ENCODE measurements at regions not wholly inside any gene's neighbourhood (a gene's known extent, or its start where the extent isn't known, plus 50 kb on each side); places are given as distances from the start of the nearest gene placed in this dataset.

GRCh38 chr21:35953597-35953996 lies 106.7 kb downstream of the SETD4 start (continued):
- no peak for TF ChIP-seq ZNF235 (CRISPR knock-in tag; IDR thresholded peaks at IDR 0.05; ENCODE audit: borderline replicate concordance)
- TF ChIP-seq ZNF891 (CRISPR knock-in tag; IDR thresholded peaks at IDR 0.05): no peak
- peak; percentile 31; the same call in 1 of the 2 replicates for TF ChIP-seq ZNF317 (CRISPR knock-in tag; IDR thresholded peaks at IDR 0.05)
- peak; percentile 83 for TF ChIP-seq PHF21A (CRISPR knock-in tag; IDR thresholded peaks at IDR 0.05)
- TF ChIP-seq POGK (CRISPR knock-in tag; conservative IDR thresholded peaks at IDR 0.05): 0 out of 2 replicates have a peak, but pooled peaks have one; percentile 38
- 0 out of 2 replicates have a peak, but pooled peaks have one; percentile 43 for TF ChIP-seq ZBTB44 (CRISPR knock-in tag; IDR thresholded peaks at IDR 0.05)
- peak; percentile 94 for TF ChIP-seq IKZF5 (CRISPR knock-in tag; IDR thresholded peaks at IDR 0.05)
- peak; percentile 61; the same call in 1 of the 2 replicates for TF ChIP-seq ZNF710 (CRISPR knock-in tag; IDR thresholded peaks at IDR 0.05; ENCODE audit: borderline replicate concordance)
- TF ChIP-seq GZF1 (CRISPR knock-in tag; IDR thresholded peaks at IDR 0.05): no peak
- no peak for TF ChIP-seq TEF (CRISPR knock-in tag; IDR thresholded peaks at IDR 0.05)
- peak; percentile 95 for TF ChIP-seq RXRB (CRISPR knock-in tag; IDR thresholded peaks at IDR 0.05; ENCODE audit: borderline replicate concordance)
- TF ChIP-seq ZNF557 (CRISPR knock-in tag; IDR thresholded peaks at IDR 0.05): no peak
- TF ChIP-seq ATRX (CRISPR knock-in tag; IDR thresholded peaks at IDR 0.05; ENCODE audit: borderline replicate concordance): no peak
- TF ChIP-seq ZFP90 (CRISPR knock-in tag; IDR thresholded peaks at IDR 0.05; ENCODE audit: borderline replicate concordance): 0 out of 2 replicates have a peak, but pooled peaks have one; percentile 53
- TF ChIP-seq REST (IDR thresholded peaks at IDR 0.05; ENCODE audit: borderline replicate concordance in 1 of 2, low read depth in 1 of 2, low read length in 2 of 2): peak in 1 of 2 experiments; percentile 77; a peak in 2 of 4 replicates
- no peak for TF ChIP-seq ATM (IDR thresholded peaks at IDR 0.05; ENCODE audit: borderline replicate concordance)
- peak; percentile 75; the same call in 1 of the 2 replicates for TF ChIP-seq ZFP1 (CRISPR knock-in tag; IDR thresholded peaks at IDR 0.05)

All from HepG2 (cell line).